Midbrain (tissue), 1 donor: ENCODE measurements at regions not wholly inside any gene's neighbourhood (a gene's known extent, or its start where the extent isn't known, plus 50 kb on each side); places are given as distances from the start of the nearest gene placed in this dataset.
"Not testable (repeated sequence)": the region's sequence is repeated elsewhere in the genome, so short reads cannot be mapped to it uniquely, and the experiment has no call there.

Experiments
- DNase-seq: peaks from one replicate; lab custom pipeline; 2025; lab: John Stamatoyannopoulos, UW

DNA sequence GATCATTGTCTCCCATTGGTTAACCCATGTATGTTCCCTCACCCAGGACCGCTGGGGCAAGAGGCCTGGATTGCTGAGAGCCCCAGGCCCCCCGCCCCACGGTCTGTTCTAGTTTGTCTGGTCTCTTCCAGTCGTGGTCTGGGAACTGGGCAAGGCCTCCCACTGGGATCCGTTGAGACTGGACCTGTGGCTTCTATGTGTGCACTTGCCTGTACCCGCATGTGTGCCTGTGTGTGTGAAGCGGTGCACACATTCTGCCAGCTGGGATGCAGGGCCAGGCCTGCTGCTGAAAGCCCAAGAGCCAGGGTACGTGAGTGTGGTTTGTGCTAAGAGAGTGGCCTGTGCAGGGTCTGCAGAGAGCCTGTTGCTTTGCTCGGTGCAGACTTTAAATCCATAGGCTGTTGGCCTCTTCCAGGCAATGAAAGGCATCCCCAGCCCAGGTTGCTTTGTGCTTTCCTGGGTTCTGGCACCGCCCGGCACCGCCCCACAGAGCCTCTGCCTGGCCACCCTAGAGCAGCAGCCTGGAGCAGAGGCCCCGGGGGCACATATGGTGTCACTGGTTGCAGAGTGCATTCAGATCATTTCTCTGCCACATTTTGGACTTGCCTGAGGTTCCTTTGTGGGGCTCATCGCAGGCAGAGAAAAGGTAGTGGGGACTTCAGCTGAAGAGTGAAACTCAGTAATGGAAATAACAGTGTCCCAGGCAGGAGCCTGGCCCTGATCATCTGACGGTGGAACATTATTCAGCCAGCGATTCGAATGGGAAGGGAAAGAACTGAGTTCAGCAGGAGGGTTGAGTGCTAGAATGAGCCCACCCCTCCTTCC is 215.5 kb downstream of the GLRX3 start:
- DNase-seq: no peak

DNA sequence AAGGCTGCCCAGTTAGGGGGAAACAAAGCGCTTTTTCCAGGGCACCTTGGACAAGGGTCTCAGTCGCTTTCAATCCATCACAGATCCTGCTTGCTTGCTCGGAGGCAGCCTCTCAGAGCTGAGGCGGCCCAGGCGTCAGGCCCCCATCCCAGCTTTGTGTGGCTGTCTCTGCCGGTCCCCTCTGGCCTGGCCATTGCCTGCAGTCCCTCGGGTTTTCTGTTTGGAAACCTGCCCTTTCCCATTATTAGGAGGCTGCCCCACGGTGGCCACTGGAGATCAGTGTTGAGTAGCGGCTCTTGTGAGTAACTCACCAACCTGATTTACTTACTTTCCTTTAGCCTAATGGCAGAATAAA is 216.1 kb downstream of the GLRX3 start:
- DNase-seq: no peak

DNA sequence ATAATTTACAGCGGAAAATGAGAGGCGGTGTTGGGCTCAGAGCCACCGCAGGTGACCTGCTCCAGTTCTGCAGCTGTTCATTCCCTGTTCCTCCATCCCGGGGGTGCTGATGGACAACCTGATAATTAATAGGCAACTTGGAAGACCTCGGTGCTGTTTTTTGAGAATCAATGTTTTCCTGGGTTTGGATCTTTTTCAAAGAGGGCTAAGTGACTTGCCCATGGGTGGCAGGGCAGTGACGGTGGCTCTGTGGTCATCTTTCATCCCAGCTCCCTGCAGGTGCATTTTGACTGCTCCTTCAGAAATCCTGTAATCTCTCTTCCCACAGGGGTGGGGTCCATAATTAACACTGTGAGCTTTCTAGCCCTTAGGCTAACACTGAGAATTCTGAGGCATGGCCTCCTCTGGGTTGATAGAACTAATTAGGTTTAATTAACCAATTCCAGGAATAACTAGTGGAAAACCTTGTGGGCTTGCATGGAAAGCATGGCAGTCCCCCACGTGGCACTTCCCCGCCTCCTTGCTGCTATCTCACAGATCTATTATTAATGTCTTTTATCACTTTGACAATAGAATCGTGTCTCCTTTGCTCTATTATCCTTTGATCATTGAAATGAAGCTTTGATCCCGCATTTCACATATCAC is 217.9 kb downstream of the GLRX3 start:
- no peak for DNase-seq

DNA sequence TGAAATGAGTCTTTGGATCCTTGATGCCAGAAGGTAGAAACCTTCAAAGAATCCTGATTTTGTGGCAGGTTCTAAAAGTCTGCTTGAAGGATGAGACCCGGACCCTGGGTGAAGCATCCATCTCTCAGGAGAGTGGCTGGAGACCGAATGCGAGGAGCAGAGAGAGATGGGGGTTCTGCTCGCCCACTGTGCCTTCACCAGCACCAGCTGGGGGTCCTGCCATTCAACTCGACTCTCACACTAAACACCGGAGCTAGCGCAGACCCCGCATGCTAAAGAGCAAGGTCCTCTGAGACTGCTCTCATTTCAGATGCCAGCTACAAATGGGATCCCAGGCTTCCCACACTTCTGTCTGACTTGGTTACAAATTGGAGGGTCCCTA is 218.4 kb downstream of the GLRX3 start:
- no peak for DNase-seq

DNA sequence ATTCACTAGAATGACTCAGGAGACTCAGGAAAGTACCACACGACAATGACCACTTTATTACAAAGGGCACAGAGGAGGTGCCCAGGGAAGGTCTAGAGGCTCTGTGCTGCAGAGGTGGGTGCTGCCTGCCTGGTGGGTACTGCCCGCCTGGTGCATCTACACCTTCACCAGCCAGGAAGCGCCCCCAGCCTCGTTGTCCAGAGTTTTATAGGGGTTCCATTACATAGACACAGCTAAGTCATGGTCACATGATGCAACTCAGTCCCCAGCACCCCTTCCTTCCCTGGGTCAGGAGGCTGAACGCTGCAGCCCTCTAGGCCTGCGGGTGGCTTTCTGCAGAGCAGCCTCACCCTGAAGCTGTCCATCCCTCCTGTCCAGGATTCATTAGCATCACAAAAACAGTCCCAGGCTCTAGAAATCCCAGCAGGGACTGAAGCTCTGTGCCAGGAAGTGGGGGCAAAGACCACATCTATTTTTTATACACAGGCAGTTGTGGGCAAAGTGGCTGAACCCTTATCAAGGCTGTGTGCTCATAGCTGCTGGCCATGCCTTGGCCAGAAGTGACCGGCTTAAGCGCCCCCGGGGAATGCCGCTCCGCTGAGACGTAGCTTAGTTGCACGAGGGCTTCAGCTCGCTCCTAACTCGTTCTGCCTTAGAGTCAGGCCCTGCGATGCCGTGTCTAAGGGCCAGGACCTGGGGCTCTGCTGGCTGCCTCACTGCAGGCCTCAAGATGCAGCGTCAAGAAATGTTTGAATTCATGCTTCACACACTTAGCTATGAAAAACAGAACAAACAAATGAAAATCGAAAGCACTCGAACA is 219.0 kb downstream of the GLRX3 start:
- DNase-seq: no peak

DNA sequence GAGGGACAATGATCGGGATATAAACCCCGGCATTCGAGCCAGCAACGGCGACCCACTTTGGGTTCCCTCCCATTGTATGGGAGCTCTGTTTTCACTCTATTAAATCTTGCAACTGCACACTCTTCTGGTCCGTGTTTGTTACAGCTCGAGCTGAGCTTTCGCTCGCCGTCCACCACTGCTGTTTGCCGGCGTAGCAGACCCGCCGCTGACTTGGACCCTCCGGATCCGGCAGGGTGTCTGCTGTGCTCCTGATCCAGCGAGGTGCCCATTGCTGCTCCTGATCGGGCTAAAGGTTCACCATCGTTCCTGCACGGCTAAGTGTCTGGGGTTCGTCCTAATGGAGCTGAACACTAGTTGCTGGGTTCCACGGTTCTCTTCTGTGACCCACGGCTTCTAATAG is 220.2 kb downstream of the GLRX3 start:
- not testable (repeated sequence) for DNase-seq

DNA sequence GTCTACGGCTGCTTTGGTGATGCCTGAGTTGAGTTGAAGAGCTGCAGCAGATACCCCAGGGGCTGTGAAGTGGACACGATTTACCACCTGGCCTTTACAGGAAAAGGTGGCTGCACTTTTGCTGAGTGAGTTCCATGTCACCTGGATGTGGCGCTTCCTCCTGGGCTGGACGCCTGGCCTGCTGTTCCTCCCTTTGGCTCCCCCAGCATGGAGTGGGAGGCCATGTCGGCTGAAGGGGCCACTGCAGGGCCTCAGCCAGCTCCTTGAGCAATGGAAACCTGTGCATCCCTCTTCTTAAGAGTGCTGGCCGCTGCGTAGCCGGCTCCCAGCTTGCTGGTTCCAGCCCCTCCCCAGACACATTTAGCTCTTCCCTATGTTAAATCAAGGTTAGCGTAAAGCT is 221.0 kb downstream of the GLRX3 start:
- no peak for DNase-seq

DNA sequence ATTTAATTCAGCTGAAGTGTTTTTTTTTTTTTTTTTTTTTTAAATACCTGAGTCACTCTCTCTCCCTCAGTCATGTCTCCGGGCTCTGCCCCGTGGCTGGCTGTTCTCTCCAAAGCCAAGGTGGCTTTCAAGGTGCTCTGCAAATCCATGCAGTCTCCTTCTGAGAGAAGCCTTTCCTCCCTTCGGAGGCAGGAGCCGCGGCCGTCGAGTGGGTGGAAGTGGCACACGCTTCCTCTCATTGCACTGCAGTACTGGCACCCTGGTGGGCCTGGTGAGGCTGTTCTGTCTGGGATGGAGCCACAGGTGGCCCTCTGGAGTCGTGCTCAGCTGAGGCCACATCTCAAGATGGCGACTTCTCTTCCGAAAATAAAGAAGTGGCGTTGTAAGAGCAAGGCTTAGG is 221.8 kb downstream of the GLRX3 start:
- no peak for DNase-seq

DNA sequence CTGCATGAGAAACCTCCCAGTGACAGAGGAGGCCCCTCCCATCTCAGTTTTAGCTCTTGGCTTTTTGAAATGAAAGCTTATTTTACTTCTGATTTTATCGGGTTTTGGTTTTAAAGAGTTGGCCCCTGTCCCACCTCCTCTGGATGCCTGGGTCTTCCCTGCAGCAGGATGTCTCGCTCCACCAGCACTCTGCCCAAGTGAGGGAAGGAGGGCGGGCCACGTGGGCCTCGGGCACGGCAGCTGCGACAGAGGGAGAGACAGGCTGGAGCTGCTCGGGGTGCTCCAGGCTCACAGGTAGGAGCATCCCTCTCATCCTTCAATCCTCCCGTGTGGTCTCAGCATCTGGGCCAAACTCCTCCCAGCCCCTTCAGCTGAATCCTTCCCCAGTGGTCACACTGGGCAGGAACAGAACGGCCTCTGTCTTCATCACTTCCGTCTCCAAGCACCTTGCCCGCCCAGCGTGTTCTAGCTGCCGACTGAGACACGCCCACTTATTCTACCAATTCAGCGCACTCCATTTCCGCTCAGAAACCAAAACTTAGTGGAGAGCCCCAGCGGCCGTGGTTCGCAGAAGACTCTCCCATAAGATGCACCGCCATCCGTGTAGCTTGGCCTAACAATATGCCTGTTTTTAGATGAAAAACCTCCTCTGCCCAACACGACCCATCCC is 222.9 kb downstream of the GLRX3 start:
- no peak for DNase-seq

DNA sequence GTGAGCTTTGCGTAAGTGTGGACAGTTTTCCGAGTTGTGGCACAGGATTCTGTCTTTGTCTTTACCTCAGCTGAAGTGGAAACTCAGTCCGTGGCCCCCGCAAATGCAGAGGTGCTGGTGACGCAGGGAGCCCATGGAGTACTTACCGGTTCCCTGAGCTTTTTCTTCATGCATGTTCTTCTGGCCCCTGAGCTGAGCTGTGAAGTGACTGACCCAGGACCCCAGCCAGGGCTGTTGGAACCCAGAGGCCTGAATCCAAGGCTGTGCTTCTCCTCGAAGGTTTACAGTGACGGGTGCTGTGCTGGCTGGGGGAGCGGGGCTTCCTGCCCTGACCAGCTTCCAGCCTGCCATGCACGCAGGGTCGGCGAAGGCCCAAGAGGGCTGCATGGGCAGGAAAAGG is 223.5 kb downstream of the GLRX3 start:
- DNase-seq: no peak

DNA sequence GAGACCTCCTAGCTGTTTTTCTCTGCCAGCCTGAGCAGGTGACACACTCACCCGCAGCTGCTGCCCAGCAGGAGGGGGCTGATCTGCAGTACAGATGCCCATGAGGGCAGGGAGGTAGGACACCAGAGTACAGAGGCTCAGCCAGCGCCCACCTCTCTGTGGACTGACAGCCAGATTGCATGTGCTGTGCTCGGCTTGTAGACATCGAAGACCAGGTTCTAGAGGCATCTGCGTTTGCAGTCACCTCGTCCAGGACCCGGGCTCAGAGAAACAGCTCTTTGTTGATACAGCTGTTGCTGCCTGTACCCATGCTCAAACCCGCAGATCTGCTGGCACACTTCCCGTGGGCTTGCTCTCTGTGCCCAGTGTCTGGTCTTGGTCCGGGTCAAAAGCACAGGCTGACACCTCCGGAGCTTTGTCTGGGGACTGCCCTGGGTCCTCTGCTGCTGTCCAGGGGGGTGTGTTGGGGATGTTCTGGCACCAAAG is 224.7 kb downstream of the GLRX3 start:
- DNase-seq: no peak

DNA sequence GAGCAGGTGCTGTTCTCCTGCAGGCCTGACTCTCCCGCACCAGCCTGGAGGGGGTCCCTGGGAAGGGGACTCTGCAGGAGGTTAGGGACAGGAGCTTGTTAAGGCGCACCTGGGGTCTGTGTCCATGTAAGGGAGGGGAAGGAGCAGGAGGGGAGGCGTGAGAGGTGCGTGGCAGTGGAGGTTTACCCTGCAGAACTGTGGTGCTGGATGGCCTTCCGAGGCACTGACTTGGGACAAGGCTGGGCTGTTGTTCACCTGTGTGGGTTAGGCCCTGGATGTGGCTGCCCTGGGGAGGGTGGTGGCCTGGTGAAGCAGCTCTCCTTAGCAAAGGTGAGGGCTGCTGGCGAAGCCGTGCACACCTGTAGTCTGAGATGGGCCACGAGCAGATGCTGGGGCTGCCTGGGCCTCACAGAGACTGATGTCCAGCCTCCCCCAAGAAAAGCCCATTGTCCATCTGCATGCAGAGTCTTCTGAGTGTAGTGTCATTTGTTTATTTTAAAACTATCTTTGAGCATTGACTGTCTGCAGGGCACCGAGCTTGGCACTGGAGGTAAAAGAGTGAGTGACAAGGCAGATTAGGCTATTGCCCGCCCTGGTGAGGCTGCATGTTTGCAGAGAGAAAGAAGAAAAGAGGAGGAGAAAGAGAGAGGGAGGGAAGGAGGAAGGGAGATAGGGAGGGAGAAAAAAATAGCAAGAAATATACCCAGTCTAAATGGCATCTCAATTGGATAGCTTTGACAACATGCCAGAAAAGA is 225.3 kb downstream of the GLRX3 start:
- DNase-seq: no peak

DNA sequence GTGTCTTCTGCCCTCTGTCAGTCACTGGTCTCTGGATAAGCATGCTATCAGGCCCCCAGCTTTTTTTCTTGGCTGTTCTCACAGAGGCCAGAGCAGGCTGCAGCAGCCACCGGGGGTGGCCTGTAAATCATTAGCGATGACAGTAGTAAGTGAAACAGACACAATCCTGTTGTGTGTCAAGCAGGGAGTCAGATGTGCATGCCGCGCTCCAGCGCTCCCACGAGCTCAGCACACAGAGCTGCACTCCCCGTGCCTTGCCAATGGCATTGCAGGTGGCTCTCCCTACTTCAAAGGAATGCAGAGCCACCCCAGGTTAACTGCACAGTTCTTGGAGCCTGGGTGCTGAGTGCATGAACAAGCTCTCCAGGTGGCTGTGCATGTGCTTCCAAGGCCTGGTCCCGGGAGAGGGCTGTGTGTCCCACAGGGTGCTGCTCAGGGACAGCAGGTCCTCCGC is 226.1 kb downstream of the GLRX3 start:
- DNase-seq: no peak

DNA sequence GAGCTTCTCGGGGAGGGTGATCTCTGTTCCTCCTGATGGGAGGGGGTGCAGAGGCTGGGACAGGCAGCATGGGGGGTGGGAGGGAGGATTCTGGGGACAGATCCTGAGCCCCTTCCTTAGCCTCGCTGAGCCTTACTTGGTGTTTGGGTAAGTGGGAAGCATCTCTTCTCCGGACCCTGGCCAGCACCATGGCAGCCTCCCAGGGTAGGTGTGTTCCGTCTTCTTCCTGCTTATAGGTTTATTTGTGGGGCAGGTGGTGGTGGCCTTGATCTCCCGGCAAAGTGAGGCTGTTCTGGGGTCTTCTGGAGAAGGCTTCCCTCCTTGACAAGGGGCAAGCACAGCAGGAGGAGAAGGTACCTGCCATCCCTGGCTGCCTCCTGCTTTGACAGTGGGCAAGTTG is 226.9 kb downstream of the GLRX3 start:
- DNase-seq: no peak

DNA sequence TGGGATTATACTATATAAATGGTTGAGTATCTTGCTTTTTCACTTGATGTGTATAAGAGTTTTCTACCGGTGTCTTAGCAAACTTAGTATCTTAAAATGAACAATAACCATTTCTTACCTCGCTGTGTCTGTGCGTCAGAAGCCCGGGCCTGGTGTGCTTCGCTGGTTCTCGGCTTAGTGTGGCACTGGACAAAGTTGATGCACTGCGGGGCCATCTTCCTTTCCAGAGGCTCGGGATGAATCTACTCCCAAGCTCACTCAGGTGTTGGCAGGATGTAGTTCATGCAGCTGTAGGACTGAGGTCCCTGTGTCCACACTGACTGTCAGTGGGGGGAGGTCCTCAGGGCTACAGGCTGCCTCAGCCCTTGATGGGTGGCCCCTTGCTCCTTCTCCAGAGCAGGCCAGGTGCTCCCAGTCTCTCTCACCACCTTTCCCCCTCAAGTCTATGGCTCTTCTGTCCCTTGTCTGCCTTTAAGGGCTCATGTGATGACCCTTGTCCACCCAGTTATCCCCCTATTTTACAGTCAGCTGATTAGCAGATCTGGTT is 227.8 kb downstream of the GLRX3 start:
- no peak for DNase-seq

DNA sequence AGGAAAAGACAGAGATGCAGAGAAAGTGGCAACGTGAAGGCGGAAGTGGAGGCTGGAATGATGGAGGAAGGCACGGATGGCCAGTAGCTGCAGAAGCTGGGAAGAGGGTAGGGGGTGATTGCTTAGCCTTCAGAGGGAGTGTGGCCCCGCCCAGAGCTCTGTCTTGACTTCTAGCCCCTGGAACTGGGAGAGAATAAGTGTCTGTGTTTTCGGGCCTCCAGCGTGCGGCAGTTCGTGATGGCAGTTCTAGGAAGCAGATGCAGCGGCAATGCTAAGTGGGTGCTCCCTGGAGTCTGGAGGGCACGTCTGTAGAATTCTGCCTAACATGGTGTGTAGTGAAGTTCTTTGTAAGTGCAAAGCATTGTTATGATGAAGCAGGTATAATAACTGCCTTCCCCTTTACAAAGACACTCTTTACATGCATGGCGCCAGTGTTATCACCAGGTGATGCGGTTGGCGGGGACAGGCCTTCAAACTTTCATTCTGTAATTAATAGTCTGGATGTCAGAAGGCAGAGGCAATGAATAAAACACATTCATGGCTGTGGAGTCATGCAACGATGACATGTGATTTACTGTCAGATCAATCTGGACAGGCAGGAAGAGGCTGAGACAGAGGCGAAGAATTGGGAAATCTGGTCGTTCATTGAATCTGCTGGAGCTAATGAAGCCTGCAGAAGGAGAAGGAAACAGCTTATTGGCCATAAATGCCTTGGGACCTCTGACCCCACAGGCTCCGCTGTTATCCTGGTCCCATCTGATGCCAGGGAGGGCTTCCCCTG is 228.6 kb downstream of the GLRX3 start:
- no peak for DNase-seq

DNA sequence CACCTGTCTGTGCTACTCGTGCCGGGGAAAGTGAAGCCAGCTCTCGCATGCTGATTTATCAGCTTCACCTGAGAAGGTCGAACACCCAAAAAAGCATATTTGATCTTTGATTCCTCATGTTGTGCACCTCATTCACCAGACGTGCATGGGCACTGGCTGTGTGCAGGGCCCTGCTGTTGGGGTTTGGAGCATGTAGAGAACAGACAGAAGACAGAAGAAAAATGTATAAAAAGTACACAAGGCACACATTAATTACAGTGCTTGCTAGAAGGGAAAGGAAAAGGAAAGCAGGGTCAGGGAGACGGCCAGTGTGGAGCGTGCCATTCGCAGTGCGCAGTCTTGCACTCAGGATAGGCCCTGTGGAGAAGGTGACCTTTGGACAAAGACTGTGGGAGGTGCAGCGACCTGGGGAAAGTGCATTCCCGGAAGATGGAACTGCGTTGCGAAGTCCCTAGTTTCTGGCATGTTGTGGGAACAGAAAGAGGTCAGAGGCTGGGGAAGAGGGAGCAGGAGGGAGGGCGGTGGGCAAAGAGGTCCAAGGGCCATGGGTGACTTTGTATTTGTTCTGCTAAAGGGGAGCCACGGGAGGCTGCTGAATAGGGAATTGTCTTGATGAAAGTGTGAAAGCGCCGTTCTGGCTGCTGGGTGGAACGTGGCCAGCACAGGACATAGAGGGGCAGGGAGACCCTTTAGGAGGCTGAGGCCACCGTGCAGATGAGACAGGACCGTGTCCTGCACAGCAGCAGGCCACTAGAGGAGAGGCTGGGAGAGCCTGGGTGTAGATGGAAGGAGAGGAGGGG is 232.8 kb downstream of the GLRX3 start:
- no peak for DNase-seq

DNA sequence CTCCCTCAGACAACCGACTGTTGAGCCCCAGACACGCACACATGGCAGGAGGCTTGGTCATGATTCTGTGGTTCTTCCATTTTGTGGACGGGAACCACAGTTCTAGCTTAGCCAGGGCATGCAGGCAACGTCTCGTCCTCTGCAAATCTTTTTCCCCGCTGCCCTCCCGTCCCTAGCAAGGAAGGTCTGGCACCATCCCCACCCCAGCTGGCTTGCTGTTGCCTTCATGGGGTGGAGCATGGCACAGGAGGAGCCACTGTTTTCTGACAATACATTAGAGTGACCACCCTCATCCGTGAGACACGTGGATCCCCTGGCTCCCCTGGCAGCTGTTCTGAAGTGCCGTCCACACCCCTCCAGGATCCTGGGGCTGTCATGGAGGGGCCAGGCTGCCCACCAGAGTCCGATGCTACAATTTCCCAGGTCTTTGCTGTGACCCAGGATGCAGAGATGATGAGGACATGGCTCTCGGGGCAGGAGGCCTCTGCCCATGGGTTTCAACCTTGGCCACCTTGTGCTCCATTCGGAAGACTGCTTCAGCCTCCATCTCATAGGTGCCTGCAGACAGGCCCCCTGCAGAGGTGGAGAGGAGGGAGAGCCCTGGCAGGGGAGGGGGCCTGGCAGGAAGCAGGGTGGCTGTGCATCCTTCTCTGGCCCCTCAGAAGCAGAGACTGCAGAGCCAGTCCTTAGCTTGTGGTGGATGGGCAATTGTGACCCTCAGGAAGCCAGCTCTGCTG is 233.6 kb downstream of the GLRX3 start:
- no peak for DNase-seq

DNA sequence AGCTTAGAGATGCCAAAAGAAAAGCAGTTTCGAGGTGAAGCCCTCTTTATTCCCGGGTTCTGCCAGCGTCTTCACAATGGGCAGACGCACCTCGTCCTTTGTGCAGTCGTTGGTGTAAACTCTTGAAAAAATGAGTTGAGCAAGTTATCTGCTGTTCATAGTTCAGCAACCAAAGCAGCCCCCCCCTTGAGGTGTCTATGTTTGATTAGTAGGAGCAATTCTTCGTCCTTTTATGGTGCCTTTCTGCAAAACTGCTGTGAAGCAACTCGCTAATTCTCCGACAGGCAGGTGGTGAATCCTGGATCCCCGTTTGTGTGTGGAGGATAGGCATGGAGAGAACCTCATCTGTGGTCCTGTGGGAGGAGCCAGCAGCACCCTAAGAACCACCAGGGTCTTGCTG is 234.5 kb downstream of the GLRX3 start:
- no peak for DNase-seq
